ENCODE measurements at regions not wholly inside any gene's neighbourhood (a gene's known extent, or its start where the extent isn't known, plus 50 kb on each side); places are given as distances from the start of the nearest gene placed in this dataset.

GRCh38 chr1:200238311-200238710, 171.5 kb downstream of the ZNF281 start (continued):
- no peak for TF ChIP-seq ZNF212 (CRISPR knock-in tag; IDR thresholded peaks at IDR 0.05)
- no peak for TF ChIP-seq CBFB (CRISPR knock-in tag; IDR thresholded peaks at IDR 0.05)
- no peak for TF ChIP-seq ZNF184 (CRISPR knock-in tag; IDR thresholded peaks at IDR 0.05)
- TF ChIP-seq RAD21 (CRISPR knock-in tag; conservative IDR thresholded peaks at IDR 0.05 in 1 of 2, IDR thresholded peaks at IDR 0.05 in 1 of 2): no peak
- no peak for TF ChIP-seq MIER1 (IDR thresholded peaks at IDR 0.05; ENCODE audit: low read depth)
- TF ChIP-seq RFX1 (IDR thresholded peaks at IDR 0.05): no peak
- TF ChIP-seq ZNF444 (CRISPR knock-in tag; IDR thresholded peaks at IDR 0.05): no peak
- no peak for TF ChIP-seq ATF6 (CRISPR knock-in tag; IDR thresholded peaks at IDR 0.05)

- Histone ChIP-seq H4K20me1 (replicated peaks; ENCODE audit: control insufficient read depth, insufficient read depth, low read length) (no peaks in the 10 kb centered on the region), H3K36me3 (ENCODE audit: control insufficient read depth, insufficient read depth, low read length) (no peaks in the 10 kb centered on the region), H3K4me1 (replicated peaks in 1 of 2; ENCODE audit: control insufficient read depth in 2 of 2, insufficient read depth in 2 of 2, low read length in 2 of 2) (peaks cover 0 to 2% of the 10 kb centered on the region in 2 experiments; a peak in 1 of 5 replicates), H3K4me3 (no peak overlapping the region), H3K27ac (ENCODE audit: extremely low read depth, low read depth, low read length) (no peak overlapping the region), H3K4me2 (ENCODE audit: insufficient read depth, low read length) (no peak overlapping the region), H2AFZ (ENCODE audit: low read depth, low read length) (no peak overlapping the region), H3K9me3 (replicated peaks; ENCODE audit: control insufficient read depth, insufficient read depth, low read depth, low read length) (no peaks in the 10 kb centered on the region), H3K79me2 (ENCODE audit: control insufficient read depth, insufficient read depth, low read length) (no peaks in the 10 kb centered on the region), H3K27me3 (ENCODE audit: control insufficient read depth in 2 of 2, insufficient read depth in 2 of 2, low read length in 2 of 2) (peaks cover 4 to 16% of the 10 kb centered on the region in 2 experiments; a peak in 3 of 5 replicates), H3K9ac (ENCODE audit: insufficient read depth in 1 of 2, low read depth in 2 of 2, low read length in 2 of 2) (no peak overlapping the region), H3K9me1 (ENCODE audit: control insufficient read depth, insufficient read depth, low read length) (no peaks in the 10 kb centered on the region)
- FAIRE-seq (no peak), DNase-seq (ENCODE audit: extremely low read depth in 1 of 4, low spot score in 3 of 4) (no peak), ATAC-seq (no peak)
- ChIA-PET CTCF (ENCODE audit: low intra/inter-chr PET ratio) (no interaction called here), POLR2A (interaction anchor here (0.7 kb wide), 1 partner anchor 10 kb away, joined by 3 read pairs; no protein-coding TSS in a partner anchor)
- in situ Hi-C loops (cut with MboI) (no loop called here), intact Hi-C loops (cut with micrococcal nuclease) (no loop called here)
- BruUV-seq (replicated peaks): no TSS peak
- WGBS (ENCODE audit: insufficient coverage, low coverage, missing lambda C conversion rate): 13% methylated on average over 5 of the region's 5 CpGs
- TF ChIP-seq NCOR1 (IDR thresholded peaks at IDR 0.05) (no peak), E2F3 (CRISPR knock-in tag; IDR thresholded peaks at IDR 0.05) (no peak), KDM2B (CRISPR knock-in tag; IDR thresholded peaks at IDR 0.05) (no peak), ZBTB34 (CRISPR knock-in tag; IDR thresholded peaks at IDR 0.05) (no peak), ZNF639 (CRISPR knock-in tag; conservative IDR thresholded peaks at IDR 0.05 in 1 of 2, IDR thresholded peaks at IDR 0.05 in 1 of 2) (no peak), HDAC1 (IDR thresholded peaks at IDR 0.05) (no peak), ZNF644 (tag; IDR thresholded peaks at IDR 0.05; ENCODE audit: low read depth) (no peak), HDAC3 (IDR thresholded peaks at IDR 0.05; ENCODE audit: borderline replicate concordance, partially characterized antibody) (no peak), FOXO4 (CRISPR knock-in tag; IDR thresholded peaks at IDR 0.05) (no peak)
These were observed 172.8 kb downstream of the ZNF281 start for GRCh38 chr1:200237066-200237465.
